Gastroesophageal sphincter (tissue), 3 donors: ENCODE measurements at regions not wholly inside any gene's neighbourhood (a gene's known extent, or its start where the extent isn't known, plus 50 kb on each side); places are given as distances from the start of the nearest gene placed in this dataset.

Experiments used
- EP300 ChIP-seq: sonication (generic); formaldehyde crosslinking; IDR thresholded peaks from one replicate; pipeline ENCODE4 v1.6.1; 2017; ENCODE audit warnings: antibody characterized with exemption, mild to moderate bottlenecking
- POLR2AphosphoS5 ChIP-seq: sonication (generic); formaldehyde crosslinking; IDR thresholded peaks from one replicate; pipeline ENCODE4 v1.6.1; 2017; ENCODE audit warnings: antibody characterized with exemption
- TF ChIP-seq, protein P1 (sequence below), 4 experiments: fragments of 200-600 bp in 2 of 4; fragments of 450-650 bp in 2 of 4; sonication (generic) in 1 of 4; IDR thresholded peaks; one replicate each; pipeline ENCODE4 v1.5.1; 2017 to 2019; ENCODE audit warnings: antibody characterized with exemption in 4 of 4, mild to moderate bottlenecking in 2 of 4, moderate library complexity in 2 of 4

- TF ChIP-seq, protein P1, sequence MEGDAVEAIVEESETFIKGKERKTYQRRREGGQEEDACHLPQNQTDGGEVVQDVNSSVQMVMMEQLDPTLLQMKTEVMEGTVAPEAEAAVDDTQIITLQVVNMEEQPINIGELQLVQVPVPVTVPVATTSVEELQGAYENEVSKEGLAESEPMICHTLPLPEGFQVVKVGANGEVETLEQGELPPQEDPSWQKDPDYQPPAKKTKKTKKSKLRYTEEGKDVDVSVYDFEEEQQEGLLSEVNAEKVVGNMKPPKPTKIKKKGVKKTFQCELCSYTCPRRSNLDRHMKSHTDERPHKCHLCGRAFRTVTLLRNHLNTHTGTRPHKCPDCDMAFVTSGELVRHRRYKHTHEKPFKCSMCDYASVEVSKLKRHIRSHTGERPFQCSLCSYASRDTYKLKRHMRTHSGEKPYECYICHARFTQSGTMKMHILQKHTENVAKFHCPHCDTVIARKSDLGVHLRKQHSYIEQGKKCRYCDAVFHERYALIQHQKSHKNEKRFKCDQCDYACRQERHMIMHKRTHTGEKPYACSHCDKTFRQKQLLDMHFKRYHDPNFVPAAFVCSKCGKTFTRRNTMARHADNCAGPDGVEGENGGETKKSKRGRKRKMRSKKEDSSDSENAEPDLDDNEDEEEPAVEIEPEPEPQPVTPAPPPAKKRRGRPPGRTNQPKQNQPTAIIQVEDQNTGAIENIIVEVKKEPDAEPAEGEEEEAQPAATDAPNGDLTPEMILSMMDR (IDR thresholded peaks at IDR 0.05): no peak
- TF ChIP-seq EP300 (no peak), POLR2AphosphoS5 (no peak)
These were observed 67.0 kb upstream of the TPM1 start for GRCh38 chr15:62975515-62975914.
